Astrocyte of the cerebellum (primary cell): ENCODE measurements at regions not wholly inside any gene's neighbourhood (a gene's known extent, or its start where the extent isn't known, plus 50 kb on each side); places are given as distances from the start of the nearest gene placed in this dataset.
"Not testable (repeated sequence)": the region's sequence is repeated elsewhere in the genome, so short reads cannot be mapped to it uniquely, and the experiment has no call there.

ENCODE experiments used
- DNase-seq: peaks from one replicate; pipeline ENCODE4 v3.0.0-alpha.2; 2011; ENCODE audit warnings: low read depth
- H3K4me3 ChIP-seq: 2 replicates; pipeline ENCODE4 v1.5.1; 2011; ENCODE audit warnings: mild to moderate bottlenecking, low read depth, low read length, moderate library complexity
- in situ Hi-C: cut with HindIII; loops from 2 replicates; pipeline ENCODE4 v1.10.0; 2017; ENCODE audit warnings: low sequenced_read_pairs
- TF ChIP-seq, protein P1 (sequence below): IDR thresholded peaks from 2 replicates; pipeline ENCODE4 v1.5.1; 2012; ENCODE audit warnings: low read length, low read depth, moderate library complexity, mild to moderate bottlenecking; ENCODE audit errors: missing control alignments

DNA sequence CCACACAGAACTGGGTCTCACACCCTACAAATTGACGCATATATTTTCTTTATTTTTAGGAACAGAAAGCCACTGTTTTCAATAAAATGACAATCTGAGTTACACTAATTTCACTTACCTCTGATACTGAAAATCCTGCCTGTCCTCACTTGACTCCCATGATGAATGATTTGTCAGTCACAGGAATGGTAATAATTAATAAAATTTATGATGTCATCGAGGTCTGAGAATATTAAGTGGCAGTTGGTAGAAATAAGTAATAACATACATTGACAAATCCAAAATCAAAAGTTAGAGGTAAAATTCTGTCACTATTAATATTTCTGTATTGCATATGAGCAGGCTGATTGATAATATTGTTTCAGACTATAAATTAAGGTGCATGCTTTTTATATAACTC lies 418.7 kb upstream of the RGS18 start:
- H3K4me3 ChIP-seq = no peak overlapping the region
- DNase-seq = no peak
- in situ Hi-C loops = no loop called here
- TF ChIP-seq, protein P1, sequence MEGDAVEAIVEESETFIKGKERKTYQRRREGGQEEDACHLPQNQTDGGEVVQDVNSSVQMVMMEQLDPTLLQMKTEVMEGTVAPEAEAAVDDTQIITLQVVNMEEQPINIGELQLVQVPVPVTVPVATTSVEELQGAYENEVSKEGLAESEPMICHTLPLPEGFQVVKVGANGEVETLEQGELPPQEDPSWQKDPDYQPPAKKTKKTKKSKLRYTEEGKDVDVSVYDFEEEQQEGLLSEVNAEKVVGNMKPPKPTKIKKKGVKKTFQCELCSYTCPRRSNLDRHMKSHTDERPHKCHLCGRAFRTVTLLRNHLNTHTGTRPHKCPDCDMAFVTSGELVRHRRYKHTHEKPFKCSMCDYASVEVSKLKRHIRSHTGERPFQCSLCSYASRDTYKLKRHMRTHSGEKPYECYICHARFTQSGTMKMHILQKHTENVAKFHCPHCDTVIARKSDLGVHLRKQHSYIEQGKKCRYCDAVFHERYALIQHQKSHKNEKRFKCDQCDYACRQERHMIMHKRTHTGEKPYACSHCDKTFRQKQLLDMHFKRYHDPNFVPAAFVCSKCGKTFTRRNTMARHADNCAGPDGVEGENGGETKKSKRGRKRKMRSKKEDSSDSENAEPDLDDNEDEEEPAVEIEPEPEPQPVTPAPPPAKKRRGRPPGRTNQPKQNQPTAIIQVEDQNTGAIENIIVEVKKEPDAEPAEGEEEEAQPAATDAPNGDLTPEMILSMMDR = no peak

DNA sequence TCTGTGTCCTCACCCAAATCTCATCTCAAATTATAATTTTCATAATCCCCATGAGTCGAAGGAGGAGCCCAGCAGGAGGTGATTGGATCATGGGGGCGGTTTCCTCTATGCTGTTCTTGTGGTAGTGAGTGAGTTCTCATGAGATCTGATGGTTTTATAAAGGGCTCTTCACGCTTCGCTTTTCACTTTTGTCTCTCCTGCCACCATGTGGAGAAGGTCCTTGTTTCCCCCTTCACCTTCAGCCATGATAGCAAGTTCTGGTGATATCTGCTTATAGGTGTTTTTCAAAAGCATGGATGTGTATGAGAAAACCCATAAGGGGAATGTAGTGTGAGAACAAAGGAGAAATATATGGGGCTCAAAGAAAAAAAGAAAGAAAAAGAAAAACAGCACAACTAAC lies 405.9 kb upstream of the RGS18 start:
- in situ Hi-C loops = no loop called here
- H3K4me3 ChIP-seq = no peak overlapping the region
- DNase-seq = no peak
- TF ChIP-seq, protein P1 = no peak

DNA sequence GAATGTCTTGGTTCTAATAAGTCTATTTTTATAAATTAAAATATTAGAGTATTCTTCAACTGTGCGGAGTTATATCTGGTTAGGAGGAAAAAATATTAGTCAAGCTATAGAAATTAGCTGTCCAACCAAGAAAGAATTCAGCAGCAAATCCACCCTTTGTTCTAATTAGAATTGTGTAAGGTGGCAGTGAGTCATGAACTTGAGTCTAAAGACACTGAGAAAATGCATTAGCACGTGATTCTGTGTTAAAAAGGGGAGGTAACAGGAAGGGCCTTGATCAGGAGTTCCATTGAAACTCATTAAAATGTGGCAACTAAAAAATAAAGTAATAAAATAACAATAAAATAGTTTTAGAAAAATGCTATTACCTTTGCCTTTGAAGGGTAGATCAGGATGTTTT lies 398.2 kb upstream of the RGS18 start:
- H3K4me3 ChIP-seq = no peak overlapping the region
- DNase-seq = no peak
- in situ Hi-C loops = no loop called here
- TF ChIP-seq, protein P1 = no peak

DNA sequence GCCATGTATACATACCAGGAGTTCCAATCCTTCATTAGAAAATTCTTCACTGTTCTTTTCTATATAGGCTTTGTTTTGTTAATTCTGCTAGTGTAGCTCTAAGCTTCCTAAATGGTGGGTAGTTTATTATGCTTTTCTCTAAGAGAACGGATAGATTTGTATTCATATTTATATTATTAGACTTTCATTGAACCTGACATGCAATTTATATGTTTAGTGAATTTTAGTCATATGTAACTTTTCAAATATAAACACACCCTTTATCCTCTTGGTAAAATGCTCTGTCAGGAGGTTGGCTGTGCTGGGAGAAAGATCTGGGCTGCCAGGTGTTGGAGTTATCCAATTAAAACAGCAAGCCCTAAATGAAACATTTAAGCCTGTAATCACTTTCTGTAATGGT lies 369.7 kb upstream of the RGS18 start:
- in situ Hi-C loops = no loop called here
- no peak overlapping the region for H3K4me3 ChIP-seq
- TF ChIP-seq, protein P1 = no peak
- no peak for DNase-seq

DNA sequence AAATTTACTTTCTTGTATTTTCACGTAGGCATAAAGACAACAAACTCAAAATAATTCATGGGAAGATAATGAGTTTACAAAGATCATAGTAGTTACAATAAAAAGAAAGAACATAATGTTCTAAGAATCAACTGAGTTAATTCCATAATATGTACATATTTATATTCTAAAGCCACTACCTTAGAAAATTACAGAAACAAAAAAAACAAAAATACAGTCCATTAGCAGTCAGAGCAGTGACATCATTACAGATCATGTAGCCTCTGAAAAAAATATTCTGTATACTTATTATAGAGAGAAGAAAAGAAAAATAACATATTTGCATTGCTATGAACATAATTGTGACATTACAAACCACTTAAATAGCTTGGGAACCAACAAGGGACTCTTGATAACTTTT lies 360.1 kb upstream of the RGS18 start:
- TF ChIP-seq, protein P1 = no peak
- no peak overlapping the region for H3K4me3 ChIP-seq
- in situ Hi-C loops = no loop called here

DNA sequence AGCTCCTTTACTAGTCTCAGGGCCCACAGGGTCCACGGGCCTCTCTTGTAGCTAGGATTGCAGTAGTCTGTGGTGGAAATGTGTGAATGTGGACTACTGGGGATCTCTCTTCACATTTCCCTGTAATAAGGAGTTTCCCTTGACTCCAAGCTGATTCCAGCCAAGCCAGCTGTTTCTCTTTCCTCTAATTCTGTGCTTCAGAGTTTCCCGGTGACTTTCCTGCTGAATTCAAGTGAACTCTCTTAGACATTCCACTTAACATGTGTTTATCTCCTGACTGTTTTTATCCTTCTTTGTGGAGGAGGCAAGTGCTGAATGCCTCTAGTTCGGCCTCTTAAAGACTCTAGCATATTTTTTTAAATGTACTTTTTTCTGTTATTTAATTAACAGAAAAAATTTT lies 354.0 kb upstream of the RGS18 start:
- DNase-seq = no peak
- in situ Hi-C loops = no loop called here
- TF ChIP-seq, protein P1 = no peak
- no peak overlapping the region for H3K4me3 ChIP-seq

More for the DNA sequence above, 360.1 kb upstream of the RGS18 start:
- DNase-seq = no peak

DNA sequence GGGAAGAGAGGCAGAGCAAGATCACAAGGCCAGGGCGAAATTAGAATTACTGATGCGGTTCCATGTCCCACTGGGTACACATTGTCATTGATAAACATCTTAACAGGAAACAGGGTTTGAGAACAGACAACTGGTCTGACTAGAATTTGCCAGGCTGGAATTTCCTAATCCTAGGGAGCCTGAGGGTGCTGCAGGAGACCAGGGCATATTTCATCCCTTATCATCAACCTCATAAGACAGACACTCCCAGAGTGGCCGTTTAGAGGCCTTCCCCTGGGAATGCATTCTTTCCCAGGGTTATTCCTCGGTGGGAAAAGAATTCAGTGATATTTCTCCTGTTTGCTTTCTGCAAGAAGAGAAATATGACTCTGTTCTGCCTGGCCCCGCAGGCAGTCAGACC lies 344.7 kb upstream of the RGS18 start:
- DNase-seq, H3K4me3 ChIP-seq, in situ Hi-C loops: not testable (repeated sequence)
